ENCODE measurements at regions not wholly inside any gene's neighbourhood (a gene's known extent, or its start where the extent isn't known, plus 50 kb on each side); places are given as distances from the start of the nearest gene placed in this dataset.
"Not testable (repeated sequence)": the region's sequence is repeated elsewhere in the genome, so short reads cannot be mapped to it uniquely, and the experiment has no call there.

DNA sequence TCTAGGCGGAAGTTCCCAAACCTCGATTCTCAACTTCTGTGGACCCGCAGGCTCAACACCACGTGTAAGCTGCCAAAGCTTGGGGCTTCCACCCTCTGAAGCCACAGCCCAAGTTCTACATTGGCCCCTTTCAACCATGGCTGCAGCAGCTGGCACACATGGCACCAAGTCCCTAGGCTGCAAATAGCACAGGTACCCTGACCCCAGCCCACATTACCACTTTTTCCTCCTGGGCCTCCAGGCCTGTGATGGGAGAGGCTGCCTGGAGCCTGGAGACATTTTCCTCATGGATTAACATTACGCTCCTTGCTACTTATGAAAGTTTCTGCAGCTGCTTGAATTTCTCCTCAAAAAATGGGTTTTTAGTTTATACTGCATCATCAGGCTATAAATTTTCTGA, 479.5 kb downstream of the PCDH7 start:
- no peak for DNase-seq

DNA sequence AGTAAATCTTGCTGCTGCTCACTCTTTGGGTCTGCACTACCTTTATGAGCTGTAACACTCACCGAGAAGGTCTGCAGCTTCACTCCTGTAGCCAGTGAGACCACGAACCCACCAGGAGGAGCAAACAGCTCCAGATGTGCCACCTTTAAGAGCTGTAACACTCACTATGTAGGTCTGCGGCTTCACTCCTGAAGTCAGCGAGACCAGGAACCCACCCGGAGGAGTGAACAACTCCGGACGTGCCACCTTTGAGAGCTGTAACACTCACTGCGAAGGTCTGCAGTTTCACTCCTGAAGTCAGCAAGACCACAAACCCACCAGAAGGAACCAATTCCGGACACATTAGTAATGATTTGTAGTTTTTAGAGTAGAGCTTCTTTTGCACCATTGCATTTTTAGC, 481.9 kb downstream of the PCDH7 start:
- not testable (repeated sequence) for DNase-seq

DNA sequence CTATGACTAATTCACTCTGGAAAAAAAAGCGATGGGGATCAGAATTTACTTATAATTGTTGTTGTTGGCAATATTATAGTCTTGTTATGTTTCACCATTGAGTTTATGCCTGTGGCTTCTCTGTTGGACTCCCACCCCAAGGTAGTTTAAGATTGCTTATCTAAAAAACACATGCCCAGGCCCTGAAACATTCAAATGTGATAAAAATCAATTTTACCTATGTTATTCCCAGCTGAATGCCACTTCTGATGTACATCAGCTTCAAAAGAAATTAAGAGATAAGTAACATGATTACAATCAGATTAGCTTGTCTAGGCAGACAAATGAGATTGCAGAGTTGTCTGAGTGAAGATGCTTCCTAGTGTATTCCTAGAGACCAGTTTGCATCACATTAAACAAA, 484.7 kb downstream of the PCDH7 start:
- no peak for DNase-seq

DNA sequence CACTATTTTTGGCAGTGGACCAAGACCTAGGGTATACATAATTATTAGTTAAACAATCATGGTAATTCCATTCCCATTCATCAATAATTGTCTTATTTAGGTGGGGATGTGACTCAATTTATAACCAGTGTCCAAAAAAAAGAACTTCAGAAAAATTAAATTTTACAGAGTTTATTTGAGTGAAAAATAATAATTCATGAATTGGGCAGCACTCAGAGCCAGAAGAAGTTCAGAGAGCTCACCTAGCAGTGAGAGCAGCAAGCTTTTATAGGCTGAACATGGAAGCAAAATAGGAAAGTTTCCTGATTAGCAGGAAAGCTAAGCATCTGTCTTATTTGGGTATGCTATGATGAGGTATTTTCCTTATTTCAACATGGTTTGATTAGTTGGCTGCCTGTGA, 500.8 kb downstream of the PCDH7 start:
- no peak for DNase-seq

DNA sequence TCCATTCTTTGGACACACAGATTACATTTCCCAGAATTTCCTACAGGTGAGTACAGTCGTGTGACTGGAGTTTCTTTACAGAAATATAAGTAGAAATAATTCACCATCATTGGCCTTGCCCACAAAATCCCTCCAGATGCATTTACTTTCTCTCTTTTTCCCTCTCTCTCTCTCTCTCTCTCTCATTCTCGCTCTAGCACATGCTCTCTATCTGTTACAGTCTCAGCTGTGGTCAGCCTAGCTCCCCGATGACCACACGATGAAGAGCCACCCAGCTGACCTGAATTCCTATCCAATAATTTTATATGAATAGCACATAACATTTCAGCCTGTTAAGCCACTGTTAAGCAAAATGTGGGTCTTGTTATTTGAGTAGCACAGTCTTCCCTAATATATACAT, 507.9 kb downstream of the PCDH7 start:
- DNase-seq = no peak

- DNase-seq = no peak
Measured at GRCh38 chr4:31230594-31230993, 510.4 kb downstream of the PCDH7 start.

DNA sequence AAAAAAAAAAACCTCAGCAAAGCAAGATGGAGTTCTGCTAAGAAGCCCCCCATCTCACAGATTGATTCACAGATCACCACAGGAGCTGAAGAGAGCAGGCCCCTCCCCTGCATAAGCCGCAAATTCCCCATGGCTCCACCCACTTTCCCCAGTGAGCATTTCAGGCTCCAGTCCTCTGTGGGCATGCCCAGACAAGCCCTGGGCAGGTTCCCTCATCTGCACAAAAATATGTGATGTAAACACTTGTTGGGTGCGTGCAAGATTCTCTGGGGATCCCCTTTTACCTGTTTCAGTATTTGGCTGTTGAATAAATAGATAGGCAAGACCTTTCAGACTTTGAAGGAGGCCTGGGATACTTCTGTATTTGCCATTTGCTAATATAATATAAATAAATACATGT, 514.3 kb downstream of the PCDH7 start:
- no peak for DNase-seq

DNA sequence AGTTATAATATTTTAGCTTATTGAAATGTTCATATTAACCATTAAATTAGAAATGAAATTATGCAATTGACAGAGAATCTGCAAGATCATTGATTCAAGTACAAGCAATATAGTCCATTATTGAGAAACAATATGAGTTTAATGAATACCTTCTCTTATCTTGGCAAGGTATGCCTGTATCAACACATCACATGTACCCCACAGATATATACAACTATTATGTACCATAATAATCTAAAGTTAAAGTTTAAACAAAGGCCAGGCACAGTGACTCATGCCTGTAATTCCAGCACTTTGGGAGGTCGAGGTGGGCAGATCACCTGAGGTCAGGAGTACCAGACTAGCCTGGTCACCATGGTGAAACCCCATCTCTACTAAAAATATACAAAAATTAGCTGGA, 514.7 kb downstream of the PCDH7 start:
- DNase-seq = no peak

GRCh38 chr4:31236020-31236638, 516.0 kb downstream of the PCDH7 start:
- no peak for DNase-seq

DNA sequence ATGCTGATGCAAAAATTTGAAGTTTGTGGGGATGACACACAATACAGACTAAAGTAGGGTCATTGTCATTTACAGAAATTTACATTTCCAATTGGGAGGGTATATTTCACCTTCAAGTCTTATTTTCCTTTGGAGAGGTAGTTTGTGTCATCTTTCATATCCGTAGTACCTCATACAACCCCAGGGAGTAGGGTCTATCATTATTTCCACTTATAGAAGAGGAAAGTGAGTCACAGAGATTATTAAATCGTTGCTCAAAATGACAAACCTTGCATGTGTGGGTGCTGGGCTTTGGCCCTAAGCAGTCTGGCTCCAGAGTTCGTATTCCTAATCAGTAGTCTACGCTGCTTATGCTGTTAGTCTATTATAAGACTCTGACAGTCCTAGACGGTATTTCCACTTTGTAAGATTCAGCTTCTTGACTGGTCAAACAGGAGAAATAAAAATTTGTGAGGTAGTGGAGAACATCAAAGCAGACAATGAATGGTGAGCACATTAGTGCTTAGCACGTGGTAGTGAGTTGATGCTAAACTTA, 516.5 kb downstream of the PCDH7 start:
- no peak for DNase-seq

- no peak for DNase-seq
Measured at GRCh38 chr4:31237233-31237632, 517.1 kb downstream of the PCDH7 start.

DNA sequence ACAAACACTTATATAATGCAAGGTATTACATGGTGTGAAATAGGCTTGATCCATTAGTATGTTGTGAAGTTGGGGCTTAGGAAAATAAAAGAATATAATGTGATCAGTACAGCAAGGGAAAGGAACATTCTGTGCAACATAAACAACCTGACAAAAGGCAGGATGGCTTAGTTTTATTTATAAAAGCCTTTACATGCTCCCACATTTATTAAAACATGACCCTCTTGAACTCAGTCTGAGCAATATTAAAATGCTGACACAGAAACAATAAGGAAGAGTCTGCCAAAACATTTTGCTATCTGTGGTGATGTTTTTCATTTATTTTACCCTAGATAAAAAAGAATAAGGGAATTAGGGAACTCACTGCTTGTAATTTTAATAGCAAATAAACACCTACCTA, 519.7 kb downstream of the PCDH7 start:
- no peak for DNase-seq

DNA sequence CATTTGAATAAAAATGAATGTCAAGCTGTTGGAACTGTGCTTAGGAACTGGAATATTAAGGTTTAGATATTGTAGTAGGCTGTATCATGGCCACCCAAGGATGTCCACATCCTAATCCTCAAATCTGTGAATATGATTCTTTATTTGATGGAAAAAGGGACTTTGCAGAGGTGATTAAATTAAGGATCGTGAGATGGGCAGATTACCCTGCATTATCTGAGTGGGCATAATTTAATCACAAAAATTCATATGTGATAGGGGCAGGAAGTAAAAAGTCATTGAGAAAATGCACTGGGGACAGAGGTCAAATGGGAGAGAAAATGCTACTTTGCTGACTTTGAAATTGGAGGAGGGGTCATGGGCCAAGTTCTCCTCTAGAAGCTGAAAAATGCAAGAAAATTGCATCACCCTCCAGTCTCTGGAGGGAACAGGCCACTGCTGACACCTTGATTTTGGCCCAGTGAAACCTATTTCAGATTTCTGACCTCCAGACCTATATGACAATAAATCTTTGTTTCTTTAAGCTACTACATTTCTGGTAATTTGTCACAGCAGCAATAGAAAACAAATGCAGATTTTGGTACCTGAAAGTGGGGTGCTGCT, 521.4 kb downstream of the PCDH7 start:
- no peak for DNase-seq

- no peak for DNase-seq
Measured at GRCh38 chr4:31246856-31247255, 526.7 kb downstream of the PCDH7 start.

DNA sequence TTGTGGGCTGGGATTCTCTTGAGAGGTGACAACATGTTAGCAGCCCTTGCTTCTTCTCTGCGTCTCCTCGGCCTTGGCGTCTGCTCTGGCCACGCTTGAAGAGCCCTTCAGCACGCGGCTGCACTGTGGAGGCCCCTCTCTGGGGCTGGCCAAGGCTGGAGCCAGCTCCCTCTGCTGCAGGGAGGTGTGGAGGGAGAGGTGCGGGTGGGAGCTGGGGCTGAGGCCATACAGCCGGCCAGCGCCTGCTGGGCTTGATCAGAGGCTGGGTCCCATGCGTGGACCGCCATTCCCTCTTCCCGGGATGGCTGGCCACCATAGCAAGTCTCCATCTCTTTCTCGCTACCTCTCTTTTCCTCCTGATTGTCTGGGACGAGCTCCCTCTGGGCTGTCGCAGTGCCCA, 539.0 kb downstream of the PCDH7 start:
- DNase-seq = no peak

- DNase-seq = no peak
Measured at GRCh38 chr4:31261632-31262031, 541.5 kb downstream of the PCDH7 start.

- not testable (repeated sequence) for DNase-seq
Measured at GRCh38 chr4:31266094-31266493, 545.9 kb downstream of the PCDH7 start.

- no peak for DNase-seq
Measured at GRCh38 chr4:31272331-31273061, 552.3 kb downstream of the PCDH7 start.

GRCh38 chr4:31275906-31276305, 555.7 kb downstream of the PCDH7 start:
- no peak for DNase-seq

DNA sequence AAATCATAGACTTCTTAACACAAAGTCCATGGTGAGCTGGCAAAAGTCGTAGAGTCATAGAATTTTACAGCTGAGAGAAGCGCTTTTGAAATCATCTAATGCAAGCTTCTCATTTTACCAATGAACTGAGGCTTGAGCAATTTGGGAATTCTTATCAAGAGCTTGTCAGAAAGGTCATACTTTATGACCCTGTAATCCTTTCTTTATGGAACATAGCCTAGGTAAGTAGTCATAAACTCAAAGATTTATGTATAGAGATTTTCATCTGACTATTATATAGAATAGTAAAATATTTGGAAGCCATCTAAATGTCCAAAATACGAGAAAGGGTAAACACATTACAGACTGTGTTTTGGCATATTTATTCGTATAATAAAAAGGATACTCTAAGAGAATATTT, 563.5 kb downstream of the PCDH7 start:
- DNase-seq = no peak

DNA sequence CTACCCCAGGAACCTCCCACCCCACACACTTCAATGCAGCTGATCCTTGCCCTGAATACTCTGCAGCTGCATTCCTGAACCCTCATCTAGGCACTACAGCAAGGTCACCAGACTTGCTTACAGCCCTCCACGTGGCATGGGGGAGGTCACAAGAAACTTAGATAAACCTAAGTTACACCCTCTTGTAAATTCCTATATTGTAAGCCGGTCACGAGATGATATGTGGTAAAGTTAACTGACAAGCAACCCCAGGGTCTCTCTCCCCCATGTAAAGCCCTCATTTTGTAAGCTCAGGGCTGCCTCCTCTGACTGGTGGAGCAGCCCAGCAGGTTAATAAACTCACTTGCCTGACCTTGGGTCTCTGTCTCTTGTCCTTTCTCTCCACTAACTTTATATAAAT, 570.7 kb downstream of the PCDH7 start:
- DNase-seq = no peak

- no peak for DNase-seq
Measured at GRCh38 chr4:31291238-31291637, 571.1 kb downstream of the PCDH7 start.

- DNase-seq = no peak
Measured at GRCh38 chr4:31294655-31295480, 574.7 kb downstream of the PCDH7 start.
